ENCODE measurements at regions not wholly inside any gene's neighbourhood (a gene's known extent, or its start where the extent isn't known, plus 50 kb on each side); places are given as distances from the start of the nearest gene placed in this dataset.

DNA sequence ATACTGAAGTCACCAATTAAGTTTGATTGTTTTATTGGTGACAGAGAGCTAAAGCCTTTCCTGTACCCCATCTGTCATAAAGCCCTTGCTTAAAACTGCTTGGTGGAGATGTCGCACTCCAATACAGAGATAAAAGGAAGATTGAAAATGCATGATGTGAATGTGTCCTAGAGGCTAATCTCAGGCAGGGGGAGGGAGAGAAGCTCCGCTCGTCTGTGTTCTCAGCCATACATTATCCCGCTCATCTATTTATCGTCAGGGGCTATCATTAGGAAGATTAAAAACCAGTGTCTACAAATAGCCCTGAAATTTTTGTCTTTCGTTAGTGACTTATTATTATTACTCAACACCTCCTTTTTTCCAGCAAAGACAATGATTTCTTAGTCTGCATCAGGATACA, 110.3 kb downstream of the CMPK2 start:
- TF ChIP-seq, protein P1, sequence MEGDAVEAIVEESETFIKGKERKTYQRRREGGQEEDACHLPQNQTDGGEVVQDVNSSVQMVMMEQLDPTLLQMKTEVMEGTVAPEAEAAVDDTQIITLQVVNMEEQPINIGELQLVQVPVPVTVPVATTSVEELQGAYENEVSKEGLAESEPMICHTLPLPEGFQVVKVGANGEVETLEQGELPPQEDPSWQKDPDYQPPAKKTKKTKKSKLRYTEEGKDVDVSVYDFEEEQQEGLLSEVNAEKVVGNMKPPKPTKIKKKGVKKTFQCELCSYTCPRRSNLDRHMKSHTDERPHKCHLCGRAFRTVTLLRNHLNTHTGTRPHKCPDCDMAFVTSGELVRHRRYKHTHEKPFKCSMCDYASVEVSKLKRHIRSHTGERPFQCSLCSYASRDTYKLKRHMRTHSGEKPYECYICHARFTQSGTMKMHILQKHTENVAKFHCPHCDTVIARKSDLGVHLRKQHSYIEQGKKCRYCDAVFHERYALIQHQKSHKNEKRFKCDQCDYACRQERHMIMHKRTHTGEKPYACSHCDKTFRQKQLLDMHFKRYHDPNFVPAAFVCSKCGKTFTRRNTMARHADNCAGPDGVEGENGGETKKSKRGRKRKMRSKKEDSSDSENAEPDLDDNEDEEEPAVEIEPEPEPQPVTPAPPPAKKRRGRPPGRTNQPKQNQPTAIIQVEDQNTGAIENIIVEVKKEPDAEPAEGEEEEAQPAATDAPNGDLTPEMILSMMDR (IDR thresholded peaks at IDR 0.05) = no peak
- no peak for TF ChIP-seq POLR2A (IDR thresholded peaks at IDR 0.05)

Measured in right lobe of liver (tissue), 4 donors.